HG03460 (cell line): ENCODE measurements at regions not wholly inside any gene's neighbourhood (a gene's known extent, or its start where the extent isn't known, plus 50 kb on each side); places are given as distances from the start of the nearest gene placed in this dataset.

Experiments
- ATAC-seq: cut with Tn5 transposase; IDR thresholded peaks from one replicate; pipeline ENCODE4 v1.9.1; 2021; ENCODE audit not compliant: unreplicated experiment

GRCh38 chr6:139427199-139427598 is 52.8 kb upstream of the CITED2 start:
- no peak for ATAC-seq

GRCh38 chr6:139426795-139427194 is 52.3 kb upstream of the CITED2 start:
- no peak for ATAC-seq

GRCh38 chr6:139425780-139426179 is 51.3 kb upstream of the CITED2 start:
- ATAC-seq, result no peak

GRCh38 chr6:139423971-139424667 is 49.7 kb upstream of the CITED2 start:
- ATAC-seq, result no peak
